K562 (cell line): ENCODE measurements at regions not wholly inside any gene's neighbourhood (a gene's known extent, or its start where the extent isn't known, plus 50 kb on each side); places are given as distances from the start of the nearest gene placed in this dataset.

Experiments
- ATAC-seq: fragments of 200-7000 bp; cut with Tn5 transposase; 3 replicates; pipeline ENCODE4 v1.9.1; 2020; ENCODE audit warnings: moderate library complexity
- BruUV-seq: library from RNA; stranded (reverse); fragments of 400-500 nt; replicated peaks from 2 replicates; lab custom pipeline; 2021; lab: Mats Ljungman, UMichigan
- CTCF ChIA-PET: fragments of 300-600 bp; formaldehyde crosslinking; extraction: SDS; loops from one replicate; lab custom pipeline; 2021; ENCODE audit warnings: low intra/inter-chr PET ratio; lab: Yijun Ruan, JAX
- POLR2A ChIA-PET: fragments of 300-600, 350-650 bp; sonication (Branson Sonifier 250); formaldehyde crosslinking; extraction: SDS; loops from one replicate; lab custom pipeline; 2021; ENCODE audit warnings: antibody characterized with exemption, inconsistent platforms; lab: Yijun Ruan, JAX
- DNase-seq, 4 experiments: peaks; one replicate each; pipeline versions ENCODE4 v3.0.0 to v3.0.0-alpha.2; 2011 to 2018; ENCODE audit warnings: low spot score in 3 of 4, mixed read lengths in 3 of 4; ENCODE audit errors: extremely low read depth in 1 of 4
- FAIRE-seq: peaks from 2 replicates; lab custom pipeline; 2011; peaks lifted over from hg19 to GRCh38; lab: Jason Lieb, UNC
- H2AFZ ChIP-seq: 2 replicates; pipeline ENCODE4 v1.6.0; 2011; ENCODE audit warnings: low read depth, low read length, control low read depth, inconsistent platforms
- H3K27ac ChIP-seq: fragments of 200-600 bp; 3 replicates; pipeline ENCODE4 v1.8.0; 2011; ENCODE audit warnings: low read depth, mild to moderate bottlenecking, control low read depth, inconsistent platforms, low read length, moderate library complexity, mixed read lengths; ENCODE audit errors: extremely low read depth
- H3K27me3 ChIP-seq, 2 experiments: fragments of 300-600 bp in 1 of 2; 2 replicates in 1 of 2; 3 replicates in 1 of 2; pipeline versions ENCODE4 v1.6.0 to v1.8.0; 2011; ENCODE audit warnings: inconsistent platforms in 2 of 2, low read length in 2 of 2, mild to moderate bottlenecking in 1 of 2, mixed read lengths in 1 of 2, moderate library complexity in 1 of 2; ENCODE audit not compliant: control insufficient read depth in 2 of 2, insufficient read depth in 2 of 2
- H3K36me3 ChIP-seq: fragments of 300-600 bp; 3 replicates; pipeline ENCODE4 v1.8.0; 2011; ENCODE audit warnings: mild to moderate bottlenecking, low read length, inconsistent platforms; ENCODE audit not compliant: control insufficient read depth, insufficient read depth
- H3K4me1 ChIP-seq, 2 experiments: fragments of 200-600 bp in 1 of 2; replicated peaks in 1 of 2; 2 replicates in 1 of 2; 3 replicates in 1 of 2; pipeline versions ENCODE4 v1.5.1 to v1.8.0; 2011; ENCODE audit warnings: inconsistent platforms in 2 of 2, low read length in 2 of 2, mild to moderate bottlenecking in 1 of 2, mixed read lengths in 1 of 2, moderate library complexity in 1 of 2; ENCODE audit not compliant: control insufficient read depth in 2 of 2, insufficient read depth in 2 of 2
- H3K4me2 ChIP-seq: 2 replicates; pipeline ENCODE4 v1.6.1; 2011; ENCODE audit warnings: low read length, control low read depth, inconsistent platforms, mixed read lengths; ENCODE audit not compliant: insufficient read depth
- H3K4me3 ChIP-seq: fragments of 200-600 bp; sonication (generic), shearing (Covaris generic); 2 replicates; pipeline ENCODE4 v1.5.1; 2016; ENCODE audit warnings: control low read depth, inconsistent platforms
- H3K79me2 ChIP-seq: fragments of 200-600 bp; 3 replicates; pipeline ENCODE4 v1.8.0; 2011; ENCODE audit warnings: low read length, inconsistent platforms; ENCODE audit not compliant: control insufficient read depth, insufficient read depth
- H3K9ac ChIP-seq, 2 experiments: 2 replicates each; pipeline versions ENCODE4 v1.6.0 to v1.6.1; 2011; ENCODE audit warnings: low read depth in 2 of 2, low read length in 2 of 2, control low read depth in 1 of 2, inconsistent platforms in 1 of 2, mild to moderate bottlenecking in 1 of 2, mixed read lengths in 1 of 2; ENCODE audit not compliant: insufficient read depth in 1 of 2
- H3K9me1 ChIP-seq: one replicate; pipeline ENCODE4 v1.6.0; 2011; ENCODE audit warnings: inconsistent platforms, mild to moderate bottlenecking, low read length, moderate library complexity; ENCODE audit not compliant: control insufficient read depth, insufficient read depth
- H3K9me3 ChIP-seq: replicated peaks from 2 replicates; pipeline ENCODE4 v1.5.1; 2011; ENCODE audit warnings: low read depth, low read length, inconsistent platforms; ENCODE audit not compliant: control insufficient read depth, insufficient read depth
- H4K20me1 ChIP-seq: replicated peaks from 2 replicates; pipeline ENCODE4 v1.6.1; 2011; ENCODE audit warnings: low read length, inconsistent platforms, mixed read lengths; ENCODE audit not compliant: control insufficient read depth, insufficient read depth
- CSDE1 ChIP-seq, 2 experiments: fragments of 450-650 bp; IDR thresholded peaks; 2 replicates each; pipeline ENCODE4 v1.6.1; 2016; ENCODE audit warnings: mild to moderate bottlenecking in 1 of 2
- CXXC5 ChIP-seq: fragments of 250-450 bp; sonication (Bioruptor Pico); IDR thresholded peaks from 2 replicates; pipeline ENCODE4 v1.8.0; 2022; ENCODE audit warnings: inconsistent platforms, mild to moderate bottlenecking, moderate library complexity
- EHMT2 ChIP-seq: fragments of 450-650 bp; IDR thresholded peaks from 2 replicates; pipeline ENCODE4 v1.6.1; 2018; ENCODE audit warnings: antibody characterized with exemption
- GTF2F1 ChIP-seq: IDR thresholded peaks from 2 replicates; pipeline ENCODE4 v1.6.1; 2011; ENCODE audit warnings: low read depth, low read length, improper control_type of control experiment
- MEF2A ChIP-seq: IDR thresholded peaks from 2 replicates; pipeline ENCODE4 v1.6.1; 2011; ENCODE audit warnings: low read depth, mild to moderate bottlenecking, low read length, moderate library complexity; ENCODE audit not compliant: control insufficient read depth
- MTA3 ChIP-seq: fragments of 450-650 bp; formaldehyde crosslinking; IDR thresholded peaks from 2 replicates; pipeline ENCODE4 v1.6.1; 2017; ENCODE audit warnings: mild to moderate bottlenecking, borderline replicate concordance
- POLR2A ChIP-seq: fragments of 450-650 bp; conservative IDR thresholded peaks from 2 replicates; pipeline ENCODE4 v1.6.1; 2016
- POLR3G ChIP-seq: IDR thresholded peaks from 2 replicates; pipeline ENCODE4 v1.6.1; 2011; ENCODE audit not compliant: insufficient read length, insufficient replicate concordance; ENCODE audit errors: extremely low read depth
- PTBP1 ChIP-seq: fragments of 200-400 bp; formaldehyde crosslinking; IDR thresholded peaks from 2 replicates; pipeline ENCODE4 v1.6.1; 2017; ENCODE audit warnings: low read depth, low read length
- SOX6 ChIP-seq: fragments of 450-650 bp; IDR thresholded peaks from 2 replicates; pipeline ENCODE4 v1.6.1; 2014; ENCODE audit warnings: mild to moderate bottlenecking
- STAT5A ChIP-seq: IDR thresholded peaks from 2 replicates; pipeline ENCODE4 v1.6.1; 2012; ENCODE audit warnings: low read length, inconsistent platforms, borderline replicate concordance
- ZBTB17 ChIP-seq: fragments of 450-650 bp; formaldehyde crosslinking; IDR thresholded peaks from 2 replicates; pipeline ENCODE4 v1.4.0; 2020; ENCODE audit warnings: mild to moderate bottlenecking
- ZC3H4 ChIP-seq: sonication (generic); formaldehyde crosslinking; IDR thresholded peaks from 2 replicates; pipeline ENCODE4 v1.9.0; 2021; ENCODE audit warnings: missing genetic modification reagents, borderline replicate concordance
- ZKSCAN1 ChIP-seq: fragments of 150-350 bp; IDR thresholded peaks from 2 replicates; pipeline ENCODE4 v1.6.1; 2016; ENCODE audit warnings: low read depth, low read length
- ZNF316 ChIP-seq: fragments of 450-650 bp; IDR thresholded peaks from 2 replicates; pipeline ENCODE4 v1.6.1; 2016
- ZNF586 ChIP-seq: fragments of 450-650 bp; formaldehyde crosslinking; conservative IDR thresholded peaks from 2 replicates; pipeline ENCODE4 v1.4.0; 2020; ENCODE audit warnings: mild to moderate bottlenecking, moderate library complexity
- ZNF75A ChIP-seq: fragments of 450-650 bp; formaldehyde crosslinking; IDR thresholded peaks from 2 replicates; pipeline ENCODE4 v1.4.0; 2020; ENCODE audit warnings: mild to moderate bottlenecking
- in situ Hi-C: fragments of 300-500 bp; cut with MboI; formaldehyde crosslinking; loops from 4 replicates; pipeline ENCODE4 v1.15.0; 2018; ENCODE audit warnings: inconsistent platforms, mixed read lengths
- intact Hi-C: fragments of 100-400 bp; cut with micrococcal nuclease; formaldehyde crosslinking; loops from 2 replicates; pipeline ENCODE4 v1.14.2; 2022
- TF ChIP-seq, protein P1 (sequence below): fragments of 250-450 bp; sonication (Bioruptor Pico); IDR thresholded peaks from 2 replicates; pipeline ENCODE4 v1.8.0; 2022; ENCODE audit warnings: inconsistent platforms

GRCh38 chr14:85190251-85190650 lies 339.7 kb upstream of the FLRT2 start (continued):
- TF ChIP-seq ZKSCAN1 (no peak), EHMT2 (no peak), GTF2F1 (no peak), ZBTB17 (CRISPR knock-in tag) (no peak), CXXC5 (CRISPR knock-in tag) (no peak), ZNF75A (CRISPR knock-in tag) (no peak), ZNF586 (no peak), SOX6 (no peak), MTA3 (no peak), CSDE1 (IDR thresholded peaks at IDR 0.05) (no peak), PTBP1 (no peak)
- TF ChIP-seq, all 486 proteins: peak for 0

GRCh38 chr14:85191986-85192385 lies 338.0 kb upstream of the FLRT2 start:
- Histone ChIP-seq H3K9ac (no peak overlapping the region), H3K9me1 (no peaks in the 10 kb centered on the region), H3K27me3 (no peaks in the 10 kb centered on the region), H3K4me3 (no peak overlapping the region), H3K79me2 (no peaks in the 10 kb centered on the region), H3K4me2 (no peak overlapping the region), H4K20me1 (no peaks in the 10 kb centered on the region), H2AFZ (no peak overlapping the region), H3K4me1 (no peaks in the 10 kb centered on the region), H3K27ac (no peak overlapping the region), H3K36me3 (no peaks in the 10 kb centered on the region), H3K9me3 (no peaks in the 10 kb centered on the region)
- FAIRE-seq (no peak), DNase-seq (no peak), ATAC-seq (no peak)
- TF ChIP-seq POLR2A (no peak), ZC3H4 (CRISPR knock-in tag) (no peak), POLR3G (no peak), ZNF316 (no peak), CXXC5 (CRISPR knock-in tag) (no peak), STAT5A (no peak), MEF2A (no peak)
- TF ChIP-seq, protein P1, sequence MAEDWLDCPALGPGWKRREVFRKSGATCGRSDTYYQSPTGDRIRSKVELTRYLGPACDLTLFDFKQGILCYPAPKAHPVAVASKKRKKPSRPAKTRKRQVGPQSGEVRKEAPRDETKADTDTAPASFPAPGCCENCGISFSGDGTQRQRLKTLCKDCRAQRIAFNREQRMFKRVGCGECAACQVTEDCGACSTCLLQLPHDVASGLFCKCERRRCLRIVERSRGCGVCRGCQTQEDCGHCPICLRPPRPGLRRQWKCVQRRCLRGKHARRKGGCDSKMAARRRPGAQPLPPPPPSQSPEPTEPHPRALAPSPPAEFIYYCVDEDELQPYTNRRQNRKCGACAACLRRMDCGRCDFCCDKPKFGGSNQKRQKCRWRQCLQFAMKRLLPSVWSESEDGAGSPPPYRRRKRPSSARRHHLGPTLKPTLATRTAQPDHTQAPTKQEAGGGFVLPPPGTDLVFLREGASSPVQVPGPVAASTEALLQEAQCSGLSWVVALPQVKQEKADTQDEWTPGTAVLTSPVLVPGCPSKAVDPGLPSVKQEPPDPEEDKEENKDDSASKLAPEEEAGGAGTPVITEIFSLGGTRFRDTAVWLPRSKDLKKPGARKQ (CRISPR knock-in tag), result no peak
- BruUV-seq, result no TSS peak
- ChIA-PET POLR2A (no interaction called here), CTCF (no interaction called here)
- in situ Hi-C loops (no loop called here), intact Hi-C loops (no loop called here)
